ENCODE measurements at regions not wholly inside any gene's neighbourhood (a gene's known extent, or its start where the extent isn't known, plus 50 kb on each side); places are given as distances from the start of the nearest gene placed in this dataset.
"Not testable (repeated sequence)": the region's sequence is repeated elsewhere in the genome, so short reads cannot be mapped to it uniquely, and the experiment has no call there.

- no peaks in the 10 kb centered on the region for H3K27me3 ChIP-seq (ENCODE audit: control insufficient read depth, insufficient read depth, low read length)
- no peaks in the 10 kb centered on the region for H3K36me3 ChIP-seq (ENCODE audit: insufficient read depth, low read length)
- H3K9ac ChIP-seq (ENCODE audit: low read depth, low read length), result no peak overlapping the region
- H3K4me3 ChIP-seq (ENCODE audit: low read length), result no peak overlapping the region
- no peak overlapping the region for H3K4me2 ChIP-seq (ENCODE audit: low read length)
- no peaks in the 10 kb centered on the region for H3K9me3 ChIP-seq (replicated peaks; ENCODE audit: low read length)
- peaks cover 2% of the 10 kb centered on the region for H3K4me1 ChIP-seq (ENCODE audit: control insufficient read depth, insufficient read depth, low read length)
Observed at GRCh38 chr3:177351757-177352158, 154.5 kb upstream of the TBL1XR1 start.

- no peaks in the 10 kb centered on the region for H3K9me3 ChIP-seq (replicated peaks; ENCODE audit: low read length)
- peaks cover 8% of the 10 kb centered on the region for H3K4me1 ChIP-seq (ENCODE audit: control insufficient read depth, insufficient read depth, low read length)
- no peaks in the 10 kb centered on the region for H3K27me3 ChIP-seq (ENCODE audit: control insufficient read depth, insufficient read depth, low read length)
- H3K36me3 ChIP-seq (ENCODE audit: insufficient read depth, low read length), result no peaks in the 10 kb centered on the region
- H3K4me3 ChIP-seq (ENCODE audit: low read length), result no peak overlapping the region
- H3K9ac ChIP-seq (ENCODE audit: low read depth, low read length), result no peak overlapping the region
- no peak overlapping the region for H3K4me2 ChIP-seq (ENCODE audit: low read length)
Observed at GRCh38 chr3:177352424-177352823, 155.1 kb upstream of the TBL1XR1 start.

DNA sequence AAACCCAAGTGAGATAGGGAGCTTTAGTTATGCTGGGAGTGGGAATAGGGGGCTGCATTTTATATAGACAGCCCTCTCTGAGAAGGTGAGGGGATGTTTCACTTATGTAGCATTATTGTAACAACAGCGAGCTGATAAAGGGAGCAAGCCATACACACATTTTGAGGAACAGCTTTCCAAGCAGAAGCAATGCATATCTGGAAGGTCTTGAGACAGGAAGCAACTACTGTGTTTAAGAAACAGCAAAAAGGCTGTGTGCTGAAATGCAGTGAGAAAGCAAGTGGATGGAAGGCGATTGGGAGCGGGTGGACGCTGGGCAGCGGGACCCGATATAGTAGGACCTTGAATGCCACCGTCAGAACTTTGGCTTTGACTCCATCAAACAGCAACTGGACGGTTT, 155.9 kb upstream of the TBL1XR1 start:
- Histone ChIP-seq H3K36me3 (ENCODE audit: insufficient read depth, low read length) (no peaks in the 10 kb centered on the region), H3K4me1 (ENCODE audit: control insufficient read depth, insufficient read depth, low read length) (peaks cover 15% of the 10 kb centered on the region), H3K4me3 (ENCODE audit: low read length) (no peak overlapping the region), H3K9ac (ENCODE audit: low read depth, low read length) (no peak overlapping the region), H3K4me2 (ENCODE audit: low read length) (no peak overlapping the region), H3K27me3 (ENCODE audit: control insufficient read depth, insufficient read depth, low read length) (no peaks in the 10 kb centered on the region), H3K9me3 (replicated peaks; ENCODE audit: low read length) (no peaks in the 10 kb centered on the region)

- not testable (repeated sequence) for H3K36me3 ChIP-seq (ENCODE audit: insufficient read depth, low read length); H3K4me3 ChIP-seq (ENCODE audit: low read length); H3K9ac ChIP-seq (ENCODE audit: low read depth, low read length); H3K4me2 ChIP-seq (ENCODE audit: low read length); H3K27me3 ChIP-seq (ENCODE audit: control insufficient read depth, insufficient read depth, low read length); H3K9me3 ChIP-seq (replicated peaks; ENCODE audit: low read length)
- H3K4me1 ChIP-seq (ENCODE audit: control insufficient read depth, insufficient read depth, low read length), result peaks cover 23% of the 10 kb centered on the region
Observed at GRCh38 chr3:177353879-177354278, 156.6 kb upstream of the TBL1XR1 start.

GRCh38 chr3:177354466-177354865, 157.2 kb upstream of the TBL1XR1 start:
- no peak overlapping the region for H3K4me3 ChIP-seq (ENCODE audit: low read length)
- H3K4me2 ChIP-seq (ENCODE audit: low read length), result no peak overlapping the region
- no peaks in the 10 kb centered on the region for H3K36me3 ChIP-seq (ENCODE audit: insufficient read depth, low read length)
- peaks cover 29% of the 10 kb centered on the region for H3K4me1 ChIP-seq (ENCODE audit: control insufficient read depth, insufficient read depth, low read length)
- no peaks in the 10 kb centered on the region for H3K9me3 ChIP-seq (replicated peaks; ENCODE audit: low read length)
- no peaks in the 10 kb centered on the region for H3K27me3 ChIP-seq (ENCODE audit: control insufficient read depth, insufficient read depth, low read length)
- H3K9ac ChIP-seq (ENCODE audit: low read depth, low read length), result no peak overlapping the region

DNA sequence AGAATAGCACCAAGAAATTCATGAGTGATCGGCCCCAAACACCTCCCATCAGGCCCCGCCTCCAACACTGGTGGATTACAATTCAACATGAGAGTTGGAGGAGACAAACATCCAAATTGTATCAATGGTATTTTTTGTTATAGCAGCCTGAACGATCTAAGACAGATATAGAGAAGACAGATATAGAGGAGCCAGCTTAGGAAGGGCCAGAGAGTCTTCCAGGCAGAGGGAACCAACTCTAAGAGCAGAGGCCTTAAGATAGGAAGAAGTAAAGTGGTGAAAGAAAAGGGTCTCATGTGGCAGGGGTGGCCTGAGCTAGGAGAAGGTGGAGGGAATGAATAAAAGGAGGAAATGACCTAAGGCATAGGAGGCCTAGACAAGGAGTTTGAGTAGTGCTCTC, 158.8 kb upstream of the TBL1XR1 start:
- Histone ChIP-seq H3K4me1 (ENCODE audit: control insufficient read depth, insufficient read depth, low read length) (peaks cover 42% of the 10 kb centered on the region), H3K36me3 (ENCODE audit: insufficient read depth, low read length) (no peaks in the 10 kb centered on the region), H3K4me3 (ENCODE audit: low read length) (no peak overlapping the region), H3K9ac (ENCODE audit: low read depth, low read length) (no peak overlapping the region), H3K4me2 (ENCODE audit: low read length) (no peak overlapping the region), H3K27me3 (ENCODE audit: control insufficient read depth, insufficient read depth, low read length) (no peaks in the 10 kb centered on the region), H3K9me3 (replicated peaks; ENCODE audit: low read length) (no peaks in the 10 kb centered on the region)

GRCh38 chr3:177356952-177357351, 159.7 kb upstream of the TBL1XR1 start:
- Histone ChIP-seq H3K9me3 (replicated peaks; ENCODE audit: low read length) (no peaks in the 10 kb centered on the region), H3K27me3 (ENCODE audit: control insufficient read depth, insufficient read depth, low read length) (no peaks in the 10 kb centered on the region), H3K4me3 (ENCODE audit: low read length) (peak overlapping the region; percentile 47), H3K4me2 (ENCODE audit: low read length) (peak overlapping the region; percentile 71), H3K4me1 (ENCODE audit: control insufficient read depth, insufficient read depth, low read length) (peaks cover 43% of the 10 kb centered on the region), H3K9ac (ENCODE audit: low read depth, low read length) (peak overlapping the region; percentile 80), H3K36me3 (ENCODE audit: insufficient read depth, low read length) (no peaks in the 10 kb centered on the region)

DNA sequence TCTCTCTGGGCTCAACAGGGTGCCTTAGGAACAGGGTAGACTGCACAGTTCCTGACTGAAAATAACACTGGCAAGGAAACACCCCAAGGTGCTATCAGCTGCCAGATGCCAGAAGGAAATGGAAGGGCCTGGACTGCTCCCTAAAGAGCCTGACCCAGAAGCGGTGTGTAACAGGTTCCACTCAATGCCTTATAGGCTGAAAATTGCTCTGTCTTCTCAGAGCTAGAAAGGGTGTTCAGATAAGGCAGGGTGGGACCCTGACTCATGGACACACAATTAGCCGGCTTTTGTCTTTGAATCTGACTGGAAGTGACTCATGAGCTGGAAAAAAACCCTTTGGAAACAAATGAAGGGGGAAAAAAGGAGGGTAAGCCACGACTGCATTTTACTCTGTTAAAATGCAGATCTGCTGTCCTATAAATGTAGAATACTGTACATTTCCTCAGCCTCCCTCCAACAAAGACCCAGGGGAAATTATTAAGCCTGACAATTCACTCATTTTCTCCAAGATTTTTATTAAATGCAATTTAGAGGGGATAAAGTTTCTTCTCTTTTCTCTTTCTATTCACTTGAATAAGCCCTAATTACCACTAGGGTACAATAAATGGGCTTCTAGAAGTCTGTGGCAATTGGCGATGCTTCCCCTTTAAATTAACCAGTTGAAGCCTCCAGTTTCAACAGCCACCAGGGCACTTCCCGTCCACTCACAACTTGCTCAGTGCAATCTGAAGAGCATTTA, 160.2 kb upstream of the TBL1XR1 start:
- no peaks in the 10 kb centered on the region for H3K9me3 ChIP-seq (replicated peaks; ENCODE audit: low read length)
- peak overlapping the region; percentile 80 for H3K9ac ChIP-seq (ENCODE audit: low read depth, low read length)
- no peaks in the 10 kb centered on the region for H3K36me3 ChIP-seq (ENCODE audit: insufficient read depth, low read length)
- H3K4me1 ChIP-seq (ENCODE audit: control insufficient read depth, insufficient read depth, low read length), result peaks cover 43% of the 10 kb centered on the region
- H3K4me2 ChIP-seq (ENCODE audit: low read length), result peak overlapping the region; percentile 71
- H3K27me3 ChIP-seq (ENCODE audit: control insufficient read depth, insufficient read depth, low read length), result no peaks in the 10 kb centered on the region
- H3K4me3 ChIP-seq (ENCODE audit: low read length), result peak overlapping the region; percentile 47

- H3K9ac ChIP-seq (ENCODE audit: low read depth, low read length), result peak overlapping the region; percentile 80
- H3K9me3 ChIP-seq (replicated peaks; ENCODE audit: low read length), result no peaks in the 10 kb centered on the region
- H3K4me1 ChIP-seq (ENCODE audit: control insufficient read depth, insufficient read depth, low read length), result peaks cover 43% of the 10 kb centered on the region
- H3K4me3 ChIP-seq (ENCODE audit: low read length), result peak overlapping the region; percentile 33
- H3K4me2 ChIP-seq (ENCODE audit: low read length), result peak overlapping the region; percentile 71
- no peaks in the 10 kb centered on the region for H3K27me3 ChIP-seq (ENCODE audit: control insufficient read depth, insufficient read depth, low read length)
- no peaks in the 10 kb centered on the region for H3K36me3 ChIP-seq (ENCODE audit: insufficient read depth, low read length)
Observed at GRCh38 chr3:177358091-177358976, 161.1 kb upstream of the TBL1XR1 start.

DNA sequence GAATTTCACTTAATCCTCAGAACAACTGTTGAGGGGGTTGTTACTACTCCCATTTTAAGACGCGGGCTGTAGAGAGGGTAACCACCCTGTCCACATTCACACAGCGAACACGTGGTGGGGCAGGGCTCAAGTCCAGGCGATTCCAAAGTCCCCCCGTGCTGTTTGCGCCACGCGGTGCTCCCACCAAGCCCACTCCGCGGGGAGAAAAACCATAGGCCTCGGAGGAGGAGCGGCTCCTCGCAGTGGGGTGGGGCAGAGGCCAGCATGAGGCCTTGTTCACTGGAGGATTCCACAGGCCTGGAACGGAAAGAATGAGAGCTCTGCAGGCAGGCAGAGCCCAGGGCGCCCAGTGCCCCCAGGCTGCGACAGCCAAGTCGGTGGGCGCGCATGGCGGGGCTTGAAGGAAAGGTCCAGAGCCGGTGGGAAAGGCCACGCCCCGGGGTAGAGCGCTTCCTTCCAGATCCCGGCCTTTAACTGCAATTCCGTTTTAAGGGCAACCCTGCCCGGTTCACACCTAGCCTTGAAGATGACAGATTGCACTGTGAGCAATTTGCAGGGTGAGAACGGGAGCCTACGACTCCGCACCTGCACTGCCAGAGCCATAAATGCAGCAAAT, 161.8 kb upstream of the TBL1XR1 start:
- H3K9ac ChIP-seq (ENCODE audit: low read depth, low read length), result peak overlapping the region; percentile 71
- H3K27me3 ChIP-seq (ENCODE audit: control insufficient read depth, insufficient read depth, low read length), result no peaks in the 10 kb centered on the region
- H3K36me3 ChIP-seq (ENCODE audit: insufficient read depth, low read length), result no peaks in the 10 kb centered on the region
- peak overlapping the region; percentile 52 for H3K4me3 ChIP-seq (ENCODE audit: low read length)
- H3K4me2 ChIP-seq (ENCODE audit: low read length), result peak overlapping the region; percentile 71
- H3K4me1 ChIP-seq (ENCODE audit: control insufficient read depth, insufficient read depth, low read length), result peaks cover 43% of the 10 kb centered on the region
- no peaks in the 10 kb centered on the region for H3K9me3 ChIP-seq (replicated peaks; ENCODE audit: low read length)

DNA sequence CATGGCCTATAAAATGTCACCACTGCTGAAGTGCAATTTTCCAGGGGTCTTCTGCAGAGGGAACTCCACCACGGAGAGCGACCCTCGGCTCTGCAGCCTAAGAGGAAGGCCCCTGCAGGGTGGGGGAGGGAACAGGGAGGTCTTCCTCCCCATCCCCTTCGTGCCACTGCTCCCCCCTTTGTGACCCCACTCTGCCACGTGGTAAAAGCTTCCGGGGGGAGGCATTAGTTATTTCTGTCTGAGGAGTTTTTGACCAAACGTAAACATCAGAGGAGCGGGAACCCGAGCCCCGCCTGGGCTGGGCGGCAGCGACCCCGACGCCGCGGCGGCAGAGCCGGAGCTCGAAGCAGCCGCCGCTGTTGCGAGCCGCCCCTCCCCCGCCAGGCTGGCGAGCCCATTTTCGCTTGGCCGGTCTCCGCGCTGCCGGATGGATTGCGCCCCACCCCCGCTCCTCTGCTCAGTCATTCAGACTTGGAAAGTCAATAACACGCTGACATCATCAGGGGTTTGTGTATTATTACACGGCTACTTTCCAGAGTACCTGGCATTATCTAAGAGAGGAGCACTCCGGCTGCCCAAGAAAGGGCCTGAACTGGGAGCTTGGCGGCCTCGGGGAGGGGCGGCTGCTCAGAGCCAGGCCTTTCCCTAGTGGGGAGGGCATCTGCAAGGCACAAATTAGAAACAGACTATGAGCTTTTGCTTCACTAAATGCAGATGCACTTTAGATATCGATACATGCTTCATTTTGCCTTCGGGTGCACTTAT, 162.5 kb upstream of the TBL1XR1 start:
- Histone ChIP-seq H3K9me3 (replicated peaks; ENCODE audit: low read length) (no peaks in the 10 kb centered on the region), H3K4me3 (ENCODE audit: low read length) (peak overlapping the region; percentile 52), H3K27me3 (ENCODE audit: control insufficient read depth, insufficient read depth, low read length) (no peaks in the 10 kb centered on the region), H3K9ac (ENCODE audit: low read depth, low read length) (peak overlapping the region; percentile 71), H3K4me2 (ENCODE audit: low read length) (peak overlapping the region; percentile 74), H3K4me1 (ENCODE audit: control insufficient read depth, insufficient read depth, low read length) (peaks cover 43% of the 10 kb centered on the region), H3K36me3 (ENCODE audit: insufficient read depth, low read length) (no peaks in the 10 kb centered on the region)
